ENCODE measurements at regions not wholly inside any gene's neighbourhood (a gene's known extent, or its start where the extent isn't known, plus 50 kb on each side); places are given as distances from the start of the nearest gene placed in this dataset.
"Not testable (repeated sequence)": the region's sequence is repeated elsewhere in the genome, so short reads cannot be mapped to it uniquely, and the experiment has no call there.

GRCh38 chr5:17964067-17964466 is 329.8 kb downstream of the TAF11L14 start:
- Histone ChIP-seq H3K27ac (no peak overlapping the region), H2AFZ (no peak overlapping the region), H3K79me2 (ENCODE audit: insufficient read depth) (no peaks in the 10 kb centered on the region), H4K20me1 (ENCODE audit: insufficient read depth) (no peaks in the 10 kb centered on the region), H3K36me3 (ENCODE audit: low read depth) (no peaks in the 10 kb centered on the region), H3K27me3 (replicated peaks; ENCODE audit: insufficient read depth) (no peaks in the 10 kb centered on the region), H3K4me1 (ENCODE audit: insufficient read depth) (no peaks in the 10 kb centered on the region), H3F3A (ENCODE audit: insufficient read depth) (no peaks in the 10 kb centered on the region), H3K9me2 (ENCODE audit: insufficient read depth) (no peaks in the 10 kb centered on the region), H3K9me3 (ENCODE audit: low read depth) (no peaks in the 10 kb centered on the region), H3K4me2 (ENCODE audit: unreplicated experiment) (no peak overlapping the region), H3K9ac (no peak overlapping the region), H3K4me3 (no peak overlapping the region)
- in situ Hi-C loops (cut with MboI) = no loop called here
- no peak for TF ChIP-seq EZH2phosphoT487 (IDR thresholded peaks at IDR 0.05; ENCODE audit: insufficient read depth, low read depth)
- no peak for TF ChIP-seq EZH2 (IDR thresholded peaks at IDR 0.05; ENCODE audit: insufficient read depth, poor library complexity, severe bottlenecking)
- DNase-seq = no peak
- WGBS, 2 experiments (ENCODE audit: low coverage in 1 of 2, low lambda C conversion rate in 2 of 2, missing lambda C conversion rate in 2 of 2) = 32 to 36% methylated on average over 2 of the region's 2 CpGs

- no peak for TF ChIP-seq EZH2phosphoT487 (IDR thresholded peaks at IDR 0.05; ENCODE audit: insufficient read depth, low read depth)
- TF ChIP-seq EZH2 (IDR thresholded peaks at IDR 0.05; ENCODE audit: insufficient read depth, poor library complexity, severe bottlenecking) = no peak
- Histone ChIP-seq H3F3A (ENCODE audit: insufficient read depth) (no peaks in the 10 kb centered on the region), H3K9me3 (ENCODE audit: low read depth) (no peaks in the 10 kb centered on the region), H4K20me1 (ENCODE audit: insufficient read depth) (no peaks in the 10 kb centered on the region), H3K9ac (no peak overlapping the region), H3K4me1 (ENCODE audit: insufficient read depth) (no peaks in the 10 kb centered on the region), H3K4me2 (ENCODE audit: unreplicated experiment) (no peak overlapping the region), H3K79me2 (ENCODE audit: insufficient read depth) (no peaks in the 10 kb centered on the region), H3K27ac (no peak overlapping the region), H2AFZ (no peak overlapping the region), H3K4me3 (no peak overlapping the region), H3K27me3 (replicated peaks; ENCODE audit: insufficient read depth) (no peaks in the 10 kb centered on the region), H3K36me3 (ENCODE audit: low read depth) (no peaks in the 10 kb centered on the region), H3K9me2 (ENCODE audit: insufficient read depth) (no peaks in the 10 kb centered on the region)
- WGBS, 2 experiments (ENCODE audit: low coverage in 1 of 2, low lambda C conversion rate in 2 of 2, missing lambda C conversion rate in 2 of 2) = 14 to 24% methylated on average over 5 of the region's 5 CpGs
- DNase-seq = no peak
- in situ Hi-C loops (cut with MboI) = no loop called here
Observed at GRCh38 chr5:17966640-17967402, 332.6 kb downstream of the TAF11L14 start.

GRCh38 chr5:17976404-17976803 is 342.1 kb downstream of the TAF11L14 start:
- Histone ChIP-seq H3K4me1 (ENCODE audit: insufficient read depth) (no peaks in the 10 kb centered on the region), H2AFZ (no peak overlapping the region), H3K4me3 (no peak overlapping the region), H3K4me2 (ENCODE audit: unreplicated experiment) (no peak overlapping the region), H3K9ac (no peak overlapping the region), H3K36me3 (ENCODE audit: low read depth) (no peaks in the 10 kb centered on the region), H3K79me2 (ENCODE audit: insufficient read depth) (no peaks in the 10 kb centered on the region), H3K9me3 (ENCODE audit: low read depth) (no peaks in the 10 kb centered on the region), H4K20me1 (ENCODE audit: insufficient read depth) (no peaks in the 10 kb centered on the region), H3K9me2 (ENCODE audit: insufficient read depth) (no peaks in the 10 kb centered on the region), H3K27ac (no peak overlapping the region), H3F3A (ENCODE audit: insufficient read depth) (no peaks in the 10 kb centered on the region), H3K27me3 (replicated peaks; ENCODE audit: insufficient read depth) (no peaks in the 10 kb centered on the region)
- TF ChIP-seq EZH2 (IDR thresholded peaks at IDR 0.05; ENCODE audit: insufficient read depth, poor library complexity, severe bottlenecking) (no peak), EZH2phosphoT487 (IDR thresholded peaks at IDR 0.05; ENCODE audit: insufficient read depth, low read depth) (no peak)
- 42 to 53% methylated on average over 1 of the region's 1 CpG for WGBS, 2 experiments (ENCODE audit: low coverage in 1 of 2, low lambda C conversion rate in 2 of 2, missing lambda C conversion rate in 2 of 2)
- DNase-seq = no peak
- in situ Hi-C loops (cut with MboI) = no loop called here

- no peak for DNase-seq
- WGBS, 2 experiments (ENCODE audit: low coverage in 1 of 2, low lambda C conversion rate in 2 of 2, missing lambda C conversion rate in 2 of 2) = 66 to 76% methylated on average over 2 of the region's 2 CpGs
Observed at GRCh38 chr5:17978954-17979353, 344.7 kb downstream of the TAF11L14 start.

GRCh38 chr5:17982626-17983025 is 348.4 kb downstream of the TAF11L14 start:
- H3K79me2 ChIP-seq (ENCODE audit: insufficient read depth); H3K9me2 ChIP-seq (ENCODE audit: insufficient read depth); H3K4me1 ChIP-seq (ENCODE audit: insufficient read depth); H3K9me3 ChIP-seq (ENCODE audit: low read depth); H3K36me3 ChIP-seq (ENCODE audit: low read depth); DNase-seq; H3F3A ChIP-seq (ENCODE audit: insufficient read depth); H3K4me3 ChIP-seq; H3K27me3 ChIP-seq (replicated peaks; ENCODE audit: insufficient read depth); in situ Hi-C loops (cut with MboI); H4K20me1 ChIP-seq (ENCODE audit: insufficient read depth); H2AFZ ChIP-seq; H3K4me2 ChIP-seq (ENCODE audit: unreplicated experiment); H3K27ac ChIP-seq; H3K9ac ChIP-seq: not testable (repeated sequence)
- WGBS, 2 experiments (ENCODE audit: low coverage in 1 of 2, low lambda C conversion rate in 2 of 2, missing lambda C conversion rate in 2 of 2) = 40 to 52% methylated on average over 3 of the region's 3 CpGs

More at GRCh38 chr5:17978954-17979353, 344.7 kb downstream of the TAF11L14 start:
- no peak overlapping the region for H3K27ac ChIP-seq
- H3K9ac ChIP-seq = no peak overlapping the region
- H3K4me1 ChIP-seq (ENCODE audit: insufficient read depth) = no peaks in the 10 kb centered on the region
- no peak overlapping the region for H2AFZ ChIP-seq
- no peak overlapping the region for H3K4me3 ChIP-seq
- no peaks in the 10 kb centered on the region for H3K9me3 ChIP-seq (ENCODE audit: low read depth)
- no peaks in the 10 kb centered on the region for H3K9me2 ChIP-seq (ENCODE audit: insufficient read depth)
- H3K79me2 ChIP-seq (ENCODE audit: insufficient read depth) = no peaks in the 10 kb centered on the region
- H3K4me2 ChIP-seq (ENCODE audit: unreplicated experiment) = no peak overlapping the region
- H3K36me3 ChIP-seq (ENCODE audit: low read depth) = no peaks in the 10 kb centered on the region
- H4K20me1 ChIP-seq (ENCODE audit: insufficient read depth) = no peaks in the 10 kb centered on the region
- no peaks in the 10 kb centered on the region for H3K27me3 ChIP-seq (replicated peaks; ENCODE audit: insufficient read depth)
- in situ Hi-C loops (cut with MboI) = no loop called here
- H3F3A ChIP-seq (ENCODE audit: insufficient read depth) = no peaks in the 10 kb centered on the region
- TF ChIP-seq EZH2phosphoT487 (IDR thresholded peaks at IDR 0.05; ENCODE audit: insufficient read depth, low read depth) (no peak), EZH2 (IDR thresholded peaks at IDR 0.05; ENCODE audit: insufficient read depth, poor library complexity, severe bottlenecking) (no peak)
